Activated naive CD4-positive, alpha-beta T cell treated with anti-CD3 and anti-CD28 coated beads, Interleukin-2, amount 10 ng/mL, durations not matched to agents 7 days and 5 days (primary cell): ENCODE measurements at regions not wholly inside any gene's neighbourhood (a gene's known extent, or its start where the extent isn't known, plus 50 kb on each side); places are given as distances from the start of the nearest gene placed in this dataset.
"Not testable (repeated sequence)": the region's sequence is repeated elsewhere in the genome, so short reads cannot be mapped to it uniquely, and the experiment has no call there.

ENCODE experiments used
- CTCF ChIA-PET: fragments of 350-600 bp; sonication (Branson Sonifier 250); formaldehyde crosslinking; loops from one replicate; lab custom pipeline; 2021; ENCODE audit warnings: antibody characterized with exemption; lab: Charles Lee
- DNase-seq: peaks from one replicate; pipeline ENCODE4 v3.0.0-alpha.2; 2020
- H3K27ac Mint-ChIP-seq: one replicate; pipeline ENCODE4 v1.8.0; 2021; ENCODE audit warnings: mild to moderate bottlenecking, moderate library complexity, mixed read lengths
- H3K27me3 Mint-ChIP-seq: one replicate; pipeline ENCODE4 v1.8.0; 2021; ENCODE audit warnings: mild to moderate bottlenecking, mixed read lengths
- H3K36me3 Mint-ChIP-seq: one replicate; pipeline ENCODE4 v1.8.0; 2021; ENCODE audit warnings: mixed read lengths
- H3K4me1 Mint-ChIP-seq: one replicate; pipeline ENCODE4 v1.8.0; 2021; ENCODE audit warnings: mixed read lengths
- H3K4me3 Mint-ChIP-seq: one replicate; pipeline ENCODE4 v1.8.0; 2021; ENCODE audit warnings: mild to moderate bottlenecking, moderate library complexity, mixed read lengths
- H3K9me3 Mint-ChIP-seq: one replicate; pipeline ENCODE4 v1.8.0; 2021; ENCODE audit warnings: mixed read lengths

DNA sequence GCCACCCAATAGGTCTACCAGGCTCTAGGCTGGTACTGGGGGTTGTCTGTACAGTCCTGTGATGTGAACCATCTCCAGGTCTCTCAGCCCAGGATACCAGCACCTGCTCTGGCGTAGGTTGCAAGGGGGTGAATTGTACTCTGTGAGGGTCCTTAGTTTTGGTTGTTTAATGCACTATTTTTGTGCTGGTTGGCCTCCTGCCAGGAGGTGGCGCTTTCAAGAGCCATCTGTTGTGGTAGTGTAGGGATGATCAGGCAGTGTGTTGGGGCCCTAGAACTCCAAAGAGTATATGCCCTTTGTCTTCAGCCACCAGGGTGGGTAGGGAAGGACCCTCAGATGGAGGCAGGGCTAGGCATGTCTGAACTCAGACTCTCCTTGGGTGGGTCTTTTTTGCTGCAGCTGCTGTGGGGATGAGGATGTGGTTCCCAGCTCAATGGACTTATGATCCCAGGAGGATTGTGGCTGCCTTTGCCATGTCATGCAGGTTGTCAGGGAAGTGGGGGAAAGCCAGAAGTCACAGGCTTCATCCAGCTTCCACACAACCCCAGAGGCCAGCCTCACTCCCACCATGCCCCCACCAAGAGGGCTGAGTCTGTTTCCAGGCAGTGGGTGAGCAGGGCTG lies 301.8 kb upstream of the CHRM3 start:
- Mint-ChIP-seq H3K27me3 (no peaks in the 10 kb centered on the region), H3K4me1 (no peaks in the 10 kb centered on the region), H3K9me3 (peaks cover 13% of the 10 kb centered on the region), H3K36me3 (no peaks in the 10 kb centered on the region), H3K4me3 (no peak overlapping the region), H3K27ac (no peak overlapping the region)
- CTCF ChIA-PET, result no interaction called here
- DNase-seq, result no peak

DNA sequence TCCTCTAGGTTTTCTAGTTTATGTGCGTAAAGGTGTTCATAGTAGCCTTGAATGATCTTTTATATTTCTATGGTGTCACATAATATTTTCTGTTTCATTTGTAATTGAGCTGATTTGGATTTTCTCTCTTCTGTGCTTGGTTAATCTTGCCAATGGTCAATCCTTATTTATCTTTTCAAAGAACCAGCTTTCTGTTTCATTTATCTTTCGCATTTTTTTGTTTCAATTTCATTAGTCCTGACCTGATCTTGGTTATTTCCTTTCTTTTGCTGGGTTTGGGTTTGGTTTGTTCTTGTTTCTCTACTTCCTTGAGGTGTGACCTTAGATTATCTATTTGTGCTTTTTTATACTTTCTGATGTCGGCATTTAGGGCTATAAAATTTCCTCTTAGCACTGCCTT lies 304.4 kb upstream of the CHRM3 start:
- H3K36me3 Mint-ChIP-seq, H3K4me1 Mint-ChIP-seq, DNase-seq, H3K27ac Mint-ChIP-seq, H3K4me3 Mint-ChIP-seq, H3K27me3 Mint-ChIP-seq, CTCF ChIA-PET: not testable (repeated sequence)
- peaks cover 17% of the 10 kb centered on the region for H3K9me3 Mint-ChIP-seq

DNA sequence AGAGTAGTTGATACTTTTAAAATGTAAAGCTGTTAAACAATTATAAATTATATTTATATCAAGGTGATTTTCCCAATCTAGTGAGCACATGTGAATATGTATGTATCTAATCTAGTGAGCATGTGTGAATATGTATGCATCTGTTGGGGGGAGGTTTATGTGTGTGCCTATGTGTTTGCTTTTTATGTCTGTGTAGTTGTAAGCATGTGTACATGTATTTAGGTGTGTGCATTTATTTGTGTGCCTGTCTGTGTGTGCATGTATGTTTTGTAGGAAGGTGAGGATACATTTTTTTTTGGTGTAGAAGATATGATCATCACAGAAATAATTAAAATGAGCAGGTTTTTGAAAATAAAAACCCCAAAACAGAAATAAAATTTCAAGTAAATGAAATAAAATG lies 318.9 kb upstream of the CHRM3 start:
- no peak overlapping the region for H3K4me3 Mint-ChIP-seq
- no peak overlapping the region for H3K27ac Mint-ChIP-seq
- DNase-seq, result no peak
- H3K4me1 Mint-ChIP-seq, result no peaks in the 10 kb centered on the region
- CTCF ChIA-PET, result no interaction called here
- no peaks in the 10 kb centered on the region for H3K9me3 Mint-ChIP-seq
- no peaks in the 10 kb centered on the region for H3K36me3 Mint-ChIP-seq
- no peaks in the 10 kb centered on the region for H3K27me3 Mint-ChIP-seq

DNA sequence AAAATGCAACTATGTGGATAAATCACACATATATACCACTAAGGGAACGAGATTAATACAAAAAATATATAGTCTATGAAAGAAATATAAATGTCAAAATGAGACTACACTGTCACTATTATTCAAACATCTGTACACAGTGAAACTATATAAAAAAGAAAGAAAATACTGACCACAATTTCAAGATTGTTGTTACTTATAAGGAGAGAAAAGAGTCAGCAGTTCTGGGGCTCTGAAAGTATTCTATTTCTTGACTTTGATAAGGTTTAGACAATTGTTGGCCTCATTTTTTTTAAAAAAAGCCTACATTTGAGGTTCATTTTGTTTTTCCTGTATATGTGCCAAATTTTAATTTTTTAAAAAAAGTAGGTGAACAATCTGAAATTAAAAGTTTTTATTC lies 319.3 kb upstream of the CHRM3 start:
- CTCF ChIA-PET, result no interaction called here

DNA sequence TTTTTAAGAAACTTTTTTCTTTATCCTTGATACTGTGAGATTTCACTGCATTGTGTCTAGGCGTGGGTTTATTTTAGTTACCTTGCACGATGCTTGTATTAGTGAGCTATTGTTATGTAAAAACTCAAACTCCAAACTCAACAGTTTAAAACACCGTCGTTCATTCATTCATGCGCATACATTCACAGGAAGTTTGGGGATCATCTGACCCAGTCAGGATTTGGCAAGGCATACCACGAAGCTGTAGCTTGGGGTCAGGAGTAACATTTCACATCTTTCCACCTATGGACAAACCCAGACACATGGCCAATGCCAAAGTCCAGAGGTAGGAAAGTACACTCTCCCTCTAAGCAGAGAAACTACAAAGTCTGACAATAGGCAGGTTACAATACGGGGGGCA lies 324.6 kb upstream of the CHRM3 start:
- no peaks in the 10 kb centered on the region for H3K4me1 Mint-ChIP-seq
- no peak overlapping the region for H3K4me3 Mint-ChIP-seq
- no peaks in the 10 kb centered on the region for H3K27me3 Mint-ChIP-seq
- H3K36me3 Mint-ChIP-seq, result no peaks in the 10 kb centered on the region
- H3K9me3 Mint-ChIP-seq, result peaks cover 8% of the 10 kb centered on the region
- no peak overlapping the region for H3K27ac Mint-ChIP-seq
- no peak for DNase-seq
- CTCF ChIA-PET, result no interaction called here

More for the DNA sequence above, 319.3 kb upstream of the CHRM3 start:
- no peaks in the 10 kb centered on the region for H3K36me3 Mint-ChIP-seq
- no peaks in the 10 kb centered on the region for H3K4me1 Mint-ChIP-seq
- H3K9me3 Mint-ChIP-seq, result no peaks in the 10 kb centered on the region
- H3K4me3 Mint-ChIP-seq, result no peak overlapping the region
- no peaks in the 10 kb centered on the region for H3K27me3 Mint-ChIP-seq
- H3K27ac Mint-ChIP-seq, result no peak overlapping the region
- no peak for DNase-seq

DNA sequence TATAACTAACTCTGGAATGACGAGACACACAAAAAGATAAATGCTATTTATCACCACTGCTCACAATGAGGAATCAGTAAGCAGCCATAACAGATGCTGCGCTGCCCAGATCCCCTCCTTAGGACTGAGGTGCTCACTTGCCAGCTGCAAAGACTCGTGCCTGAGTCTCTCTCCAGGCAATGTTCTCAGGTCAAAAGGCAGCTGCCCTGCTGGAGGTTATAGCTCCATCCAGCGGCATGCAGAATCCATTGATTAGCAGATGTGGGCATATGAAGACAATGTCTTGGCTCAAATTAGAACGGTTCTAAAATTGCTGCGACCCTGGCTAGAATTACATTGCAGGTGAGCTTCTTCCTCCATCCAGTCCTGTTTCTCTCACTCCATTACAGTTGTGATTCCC lies 328.2 kb upstream of the CHRM3 start:
- Mint-ChIP-seq H3K36me3 (no peaks in the 10 kb centered on the region), H3K9me3 (peaks cover 14% of the 10 kb centered on the region), H3K4me1 (no peaks in the 10 kb centered on the region), H3K27ac (no peak overlapping the region), H3K27me3 (no peaks in the 10 kb centered on the region), H3K4me3 (no peak overlapping the region)
- CTCF ChIA-PET, result no interaction called here
- DNase-seq, result no peak

DNA sequence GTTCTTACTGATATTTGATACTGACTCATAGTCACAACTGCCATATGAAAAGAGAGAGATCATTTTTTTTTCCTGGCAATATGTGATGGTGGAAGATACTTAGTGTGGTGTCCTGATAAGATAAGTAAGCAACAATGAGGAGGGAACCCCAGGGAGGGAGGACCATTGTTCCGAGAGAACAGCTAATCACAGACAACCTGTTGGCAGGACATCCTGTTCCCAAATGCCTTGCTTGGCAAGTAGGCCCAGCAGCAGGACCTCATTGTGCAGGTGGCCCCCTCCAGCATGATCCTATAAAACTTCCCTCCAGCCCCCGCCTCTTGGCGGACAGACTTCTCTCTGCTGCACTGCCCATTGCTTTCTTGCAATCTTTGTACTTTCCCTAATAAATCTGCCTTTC lies 329.4 kb upstream of the CHRM3 start:
- H3K27me3 Mint-ChIP-seq, result no peaks in the 10 kb centered on the region
- CTCF ChIA-PET, result no interaction called here
- DNase-seq, result no peak
- H3K9me3 Mint-ChIP-seq, result peaks cover 14% of the 10 kb centered on the region
- H3K4me1 Mint-ChIP-seq, result no peaks in the 10 kb centered on the region
- H3K27ac Mint-ChIP-seq, result no peak overlapping the region
- no peak overlapping the region for H3K4me3 Mint-ChIP-seq
- H3K36me3 Mint-ChIP-seq, result no peaks in the 10 kb centered on the region

DNA sequence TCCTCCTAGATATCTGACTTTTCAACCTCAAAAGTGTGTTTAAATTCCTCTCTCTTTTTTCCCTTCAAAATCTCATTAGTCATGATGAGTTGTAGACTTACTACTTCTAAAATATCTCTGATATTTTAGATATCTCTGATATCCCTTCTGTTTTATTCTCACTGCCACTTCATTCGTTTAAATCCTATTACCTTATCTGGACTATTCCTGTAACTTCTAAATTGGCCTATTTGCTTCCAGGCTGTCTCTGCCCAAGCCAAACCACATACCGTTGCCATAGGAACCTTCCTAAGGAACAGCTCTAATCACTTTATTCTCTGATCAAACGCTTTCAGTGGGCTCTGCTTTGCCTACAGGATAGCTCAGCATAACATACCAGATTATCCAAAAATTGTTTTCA lies 333.1 kb upstream of the CHRM3 start:
- no peak for DNase-seq
- CTCF ChIA-PET, result interaction anchor here (0.6 kb wide), 1 partner anchor 11 kb away, joined by 3 read pairs; no protein-coding TSS in a partner anchor
- no peaks in the 10 kb centered on the region for H3K27me3 Mint-ChIP-seq
- no peak overlapping the region for H3K27ac Mint-ChIP-seq
- H3K4me3 Mint-ChIP-seq, result no peak overlapping the region
- H3K9me3 Mint-ChIP-seq, result peaks cover 11% of the 10 kb centered on the region
- H3K36me3 Mint-ChIP-seq, result no peaks in the 10 kb centered on the region
- no peaks in the 10 kb centered on the region for H3K4me1 Mint-ChIP-seq

DNA sequence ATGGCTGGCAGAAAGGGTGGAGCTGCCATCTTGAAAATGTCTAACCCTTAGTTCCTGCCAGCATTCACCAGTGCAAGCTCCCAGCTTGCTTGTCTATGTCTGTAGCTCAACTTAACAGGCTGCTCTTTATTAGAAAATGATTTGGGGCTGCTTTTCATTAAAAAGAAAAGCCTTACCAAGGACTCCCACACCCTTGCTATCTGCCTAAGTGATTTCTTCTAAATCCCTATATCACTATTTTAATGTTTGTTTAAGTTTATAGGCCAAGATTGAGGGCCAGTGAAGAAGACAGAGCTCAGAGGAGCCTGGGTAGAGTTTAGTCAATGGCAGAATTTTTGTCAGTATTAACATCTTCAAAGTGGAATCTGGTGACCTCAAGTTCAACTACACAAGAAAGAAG lies 336.8 kb upstream of the CHRM3 start:
- Mint-ChIP-seq H3K36me3 (no peaks in the 10 kb centered on the region), H3K27me3 (no peaks in the 10 kb centered on the region), H3K9me3 (peaks cover 10% of the 10 kb centered on the region), H3K27ac (no peak overlapping the region), H3K4me3 (no peak overlapping the region), H3K4me1 (no peaks in the 10 kb centered on the region)
- DNase-seq, result no peak
- CTCF ChIA-PET, result no interaction called here

DNA sequence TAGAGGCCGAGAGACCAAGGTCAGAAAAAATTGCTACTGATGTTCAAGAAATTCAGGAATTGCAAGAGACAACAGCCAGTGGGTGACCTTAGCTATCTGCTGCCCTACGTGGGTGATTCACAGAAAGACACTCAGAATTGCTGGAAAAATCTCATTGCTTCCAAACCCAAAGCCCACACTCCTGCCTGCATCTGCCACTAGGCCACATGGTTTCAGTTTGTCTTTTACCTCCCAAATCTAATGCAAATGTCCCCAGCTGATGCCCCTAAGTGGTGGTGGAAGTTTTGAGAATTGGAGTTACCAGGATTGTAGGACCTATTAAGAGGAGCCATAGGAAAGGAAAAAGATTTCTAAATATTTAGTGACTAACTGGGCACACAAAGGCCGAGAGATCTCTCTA lies 341.5 kb upstream of the CHRM3 start:
- peaks cover 14% of the 10 kb centered on the region for H3K9me3 Mint-ChIP-seq
- H3K4me3 Mint-ChIP-seq, result no peak overlapping the region
- CTCF ChIA-PET, result no interaction called here
- no peak overlapping the region for H3K27ac Mint-ChIP-seq
- no peaks in the 10 kb centered on the region for H3K36me3 Mint-ChIP-seq
- DNase-seq, result no peak
- H3K4me1 Mint-ChIP-seq, result no peaks in the 10 kb centered on the region
- no peaks in the 10 kb centered on the region for H3K27me3 Mint-ChIP-seq

DNA sequence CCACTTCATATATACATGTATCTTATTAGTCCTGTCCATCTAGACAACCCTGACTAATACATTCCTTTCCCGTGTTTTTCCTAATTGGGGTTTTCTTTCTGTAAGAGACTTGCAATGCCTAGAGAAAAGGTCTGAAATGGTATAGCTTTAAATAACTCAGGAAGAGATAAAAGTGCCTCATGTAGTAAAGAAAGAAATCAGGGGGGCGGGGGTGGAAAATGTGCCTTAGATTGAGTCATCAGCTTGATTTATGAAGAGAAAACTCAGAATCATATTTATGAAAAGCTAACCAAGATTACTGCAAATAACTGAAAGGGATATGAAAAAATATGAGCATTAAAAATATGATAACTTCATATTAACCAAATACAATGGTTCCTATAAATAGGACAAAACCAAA lies 345.8 kb upstream of the CHRM3 start:
- CTCF ChIA-PET, result no interaction called here
- peaks cover 18% of the 10 kb centered on the region for H3K9me3 Mint-ChIP-seq
- H3K27me3 Mint-ChIP-seq, result no peaks in the 10 kb centered on the region
- DNase-seq, result no peak
- no peaks in the 10 kb centered on the region for H3K36me3 Mint-ChIP-seq
- H3K4me3 Mint-ChIP-seq, result no peak overlapping the region
- no peak overlapping the region for H3K27ac Mint-ChIP-seq
- no peaks in the 10 kb centered on the region for H3K4me1 Mint-ChIP-seq

DNA sequence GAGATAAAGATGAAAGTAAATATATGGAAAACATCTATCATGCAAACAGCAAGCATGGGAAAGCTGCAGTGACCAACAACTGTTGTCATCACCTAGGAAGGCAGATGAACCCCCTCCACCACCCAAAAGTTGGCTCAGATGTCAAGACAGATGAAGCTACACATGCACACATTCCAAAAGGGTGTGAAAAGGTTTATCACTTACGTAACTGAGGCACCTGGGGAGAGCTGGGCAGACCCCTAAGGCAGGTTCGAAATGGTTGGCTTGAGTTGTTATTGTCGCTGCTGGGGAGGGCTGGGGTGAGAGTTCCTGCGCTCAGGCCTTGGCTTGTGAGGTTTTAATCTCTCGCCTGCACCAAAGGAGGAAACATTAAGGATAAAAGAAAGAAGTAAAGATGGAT lies 355.1 kb upstream of the CHRM3 start:
- CTCF ChIA-PET, result no interaction called here
- H3K36me3 Mint-ChIP-seq, result no peaks in the 10 kb centered on the region
- peaks cover 10% of the 10 kb centered on the region for H3K9me3 Mint-ChIP-seq
- no peak overlapping the region for H3K4me3 Mint-ChIP-seq
- H3K27me3 Mint-ChIP-seq, result no peaks in the 10 kb centered on the region
- H3K27ac Mint-ChIP-seq, result no peak overlapping the region
- H3K4me1 Mint-ChIP-seq, result no peaks in the 10 kb centered on the region
- DNase-seq, result no peak

DNA sequence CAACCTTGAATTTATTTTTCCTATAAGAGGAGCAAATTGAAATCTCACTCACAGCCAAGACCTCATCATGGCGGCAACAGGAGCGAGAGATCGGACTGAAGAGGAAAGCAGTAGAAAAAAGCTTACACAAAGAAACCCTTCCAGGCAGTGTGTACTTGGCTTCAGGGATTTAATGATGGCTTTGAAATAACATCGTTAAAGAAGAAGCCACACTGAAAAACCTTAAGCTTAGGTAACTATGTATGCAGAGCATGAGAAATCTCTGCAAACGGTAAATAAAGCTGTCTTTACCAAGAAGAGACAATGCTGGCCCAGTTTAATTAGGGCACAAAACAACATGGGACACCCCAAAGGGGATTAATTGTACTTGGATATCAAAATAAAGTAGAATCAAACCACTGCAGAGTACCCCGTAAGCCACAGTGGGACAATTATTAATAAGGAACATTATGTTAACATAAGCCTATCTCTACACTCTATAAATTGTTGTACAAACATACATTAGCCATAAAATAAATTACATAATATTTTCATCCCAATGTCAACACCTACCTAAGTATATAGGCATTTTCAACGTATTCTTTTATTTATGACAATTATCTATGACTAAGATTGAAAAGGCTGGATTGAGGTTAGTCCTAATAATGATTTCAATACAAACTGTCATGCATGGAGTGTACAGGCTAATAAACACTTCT lies 360.2 kb upstream of the CHRM3 start:
- no peaks in the 10 kb centered on the region for H3K4me1 Mint-ChIP-seq
- no peak overlapping the region for H3K4me3 Mint-ChIP-seq
- DNase-seq, result no peak
- H3K27ac Mint-ChIP-seq, result no peak overlapping the region
- H3K36me3 Mint-ChIP-seq, result no peaks in the 10 kb centered on the region
- H3K27me3 Mint-ChIP-seq, result no peaks in the 10 kb centered on the region
- CTCF ChIA-PET, result no interaction called here
- peaks cover 2% of the 10 kb centered on the region for H3K9me3 Mint-ChIP-seq

DNA sequence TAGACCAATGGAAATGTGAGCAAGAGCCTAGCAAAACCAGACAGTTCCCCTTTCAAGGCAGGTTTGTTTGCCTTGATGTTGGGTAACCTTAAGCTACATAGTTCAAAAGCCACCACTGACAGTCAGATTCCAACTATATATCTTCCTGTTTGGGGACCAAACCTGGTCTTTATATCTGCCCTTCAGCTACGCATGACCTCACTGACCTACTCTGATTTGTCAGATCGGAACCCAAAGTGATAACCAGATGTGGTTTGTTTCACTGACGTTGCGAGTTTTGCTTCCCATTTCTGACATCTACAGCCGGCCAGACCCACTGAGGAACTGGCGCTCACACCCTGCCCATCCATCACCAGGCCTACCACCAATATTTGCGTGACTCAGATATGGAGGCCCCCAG lies 361.1 kb upstream of the CHRM3 start:
- Mint-ChIP-seq H3K4me3 (no peak overlapping the region), H3K27ac (no peak overlapping the region), H3K9me3 (no peaks in the 10 kb centered on the region), H3K27me3 (no peaks in the 10 kb centered on the region), H3K36me3 (no peaks in the 10 kb centered on the region), H3K4me1 (no peaks in the 10 kb centered on the region)
- CTCF ChIA-PET, result no interaction called here
- DNase-seq, result no peak

DNA sequence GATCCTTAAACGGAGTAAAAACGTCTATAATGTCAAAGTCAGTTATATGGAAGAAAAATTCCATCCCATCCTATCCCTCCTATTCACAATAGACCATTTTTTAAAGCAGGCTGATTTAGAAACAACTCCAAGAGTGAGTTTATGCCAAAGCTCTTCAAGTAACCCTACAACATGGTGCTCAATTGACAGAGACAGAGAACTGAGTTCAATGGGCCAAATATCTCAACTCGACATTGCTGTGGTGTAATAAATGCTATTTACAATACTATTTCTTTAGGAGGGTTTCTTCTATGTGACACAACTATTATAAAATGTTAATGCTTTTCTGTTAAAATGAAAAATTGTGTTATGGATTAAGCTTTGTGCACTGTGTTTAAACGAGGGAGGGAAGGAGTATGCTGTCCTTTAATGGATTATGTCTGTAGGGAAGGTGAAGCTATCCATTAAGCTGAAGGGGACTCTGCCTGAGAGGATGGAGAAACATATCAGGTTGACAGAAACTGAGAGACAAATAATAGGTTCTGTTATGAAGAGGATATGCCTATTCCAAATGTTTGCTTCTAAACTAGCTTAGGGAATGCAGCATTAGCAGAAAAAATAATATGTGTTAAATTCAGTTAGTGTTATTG lies 362.5 kb upstream of the CHRM3 start:
- no peak overlapping the region for H3K27ac Mint-ChIP-seq

More for the DNA sequence above, 362.5 kb upstream of the CHRM3 start:
- no peaks in the 10 kb centered on the region for H3K27me3 Mint-ChIP-seq
- H3K9me3 Mint-ChIP-seq, result no peaks in the 10 kb centered on the region
- no peaks in the 10 kb centered on the region for H3K4me1 Mint-ChIP-seq
- no peak for DNase-seq
- CTCF ChIA-PET, result no interaction called here
- no peak overlapping the region for H3K4me3 Mint-ChIP-seq
- H3K36me3 Mint-ChIP-seq, result no peaks in the 10 kb centered on the region
